ENCODE measurements at regions not wholly inside any gene's neighbourhood (a gene's known extent, or its start where the extent isn't known, plus 50 kb on each side); places are given as distances from the start of the nearest gene placed in this dataset.

DNA sequence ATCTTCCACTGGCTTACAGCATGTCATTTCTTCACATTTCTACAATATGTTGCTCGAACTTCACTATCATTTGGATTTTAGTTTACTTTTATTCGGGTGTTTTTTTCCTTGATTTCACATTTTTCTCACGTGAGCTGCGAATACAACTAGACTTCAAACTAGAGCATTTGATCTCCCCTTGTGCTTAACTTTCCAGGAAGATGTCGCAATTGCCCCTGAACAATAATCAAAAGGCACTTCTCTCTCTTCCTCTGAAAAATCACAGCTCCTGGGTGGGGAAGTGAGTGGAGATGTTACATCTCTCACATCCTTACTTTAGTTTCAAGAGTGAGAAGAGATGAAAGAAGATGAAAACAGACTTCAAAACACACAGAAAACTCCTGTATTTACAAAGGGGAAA, 587.9 kb downstream of the TBL1XR1 start:
- TF ChIP-seq, protein P1, sequence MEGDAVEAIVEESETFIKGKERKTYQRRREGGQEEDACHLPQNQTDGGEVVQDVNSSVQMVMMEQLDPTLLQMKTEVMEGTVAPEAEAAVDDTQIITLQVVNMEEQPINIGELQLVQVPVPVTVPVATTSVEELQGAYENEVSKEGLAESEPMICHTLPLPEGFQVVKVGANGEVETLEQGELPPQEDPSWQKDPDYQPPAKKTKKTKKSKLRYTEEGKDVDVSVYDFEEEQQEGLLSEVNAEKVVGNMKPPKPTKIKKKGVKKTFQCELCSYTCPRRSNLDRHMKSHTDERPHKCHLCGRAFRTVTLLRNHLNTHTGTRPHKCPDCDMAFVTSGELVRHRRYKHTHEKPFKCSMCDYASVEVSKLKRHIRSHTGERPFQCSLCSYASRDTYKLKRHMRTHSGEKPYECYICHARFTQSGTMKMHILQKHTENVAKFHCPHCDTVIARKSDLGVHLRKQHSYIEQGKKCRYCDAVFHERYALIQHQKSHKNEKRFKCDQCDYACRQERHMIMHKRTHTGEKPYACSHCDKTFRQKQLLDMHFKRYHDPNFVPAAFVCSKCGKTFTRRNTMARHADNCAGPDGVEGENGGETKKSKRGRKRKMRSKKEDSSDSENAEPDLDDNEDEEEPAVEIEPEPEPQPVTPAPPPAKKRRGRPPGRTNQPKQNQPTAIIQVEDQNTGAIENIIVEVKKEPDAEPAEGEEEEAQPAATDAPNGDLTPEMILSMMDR (optimal IDR thresholded peaks at IDR 0.05 in 1 of 3, IDR thresholded peaks at IDR 0.05 in 1 of 3, conservative IDR thresholded peaks at IDR 0.05 in 1 of 3; ENCODE audit: extremely low read depth in 1 of 3, insufficient read depth in 2 of 3, low read length in 3 of 3): no peak
- no peak for TF ChIP-seq EZH2 (IDR thresholded peaks at IDR 0.05; ENCODE audit: low read length)
